GM19035 (cell line): ENCODE measurements at regions not wholly inside any gene's neighbourhood (a gene's known extent, or its start where the extent isn't known, plus 50 kb on each side); places are given as distances from the start of the nearest gene placed in this dataset.
"Not testable (repeated sequence)": the region's sequence is repeated elsewhere in the genome, so short reads cannot be mapped to it uniquely, and the experiment has no call there.

Experiments used
- ATAC-seq: cut with Tn5 transposase; IDR thresholded peaks from one replicate; pipeline ENCODE4 v1.9.1; 2021; ENCODE audit not compliant: unreplicated experiment

GRCh38 chr7:119046068-119046467 lies 821.6 kb downstream of the ANKRD7 start:
- ATAC-seq: no peak

GRCh38 chr7:119065966-119066365 lies 841.5 kb downstream of the ANKRD7 start:
- no peak for ATAC-seq

GRCh38 chr7:119086026-119086425 lies 861.5 kb downstream of the ANKRD7 start:
- ATAC-seq: no peak

- ATAC-seq: no peak
Measured at GRCh38 chr7:119090851-119091250, 866.3 kb downstream of the ANKRD7 start.

GRCh38 chr7:119096683-119097082 lies 872.2 kb downstream of the ANKRD7 start:
- no peak for ATAC-seq

- ATAC-seq: not testable (repeated sequence)
Measured at GRCh38 chr7:119100611-119101258, 876.2 kb downstream of the ANKRD7 start.

GRCh38 chr7:119102291-119102690 lies 877.8 kb downstream of the ANKRD7 start:
- ATAC-seq: no peak

GRCh38 chr7:119105381-119105780 lies 880.9 kb downstream of the ANKRD7 start:
- no peak for ATAC-seq

GRCh38 chr7:119123326-119123725 lies 898.8 kb downstream of the ANKRD7 start:
- no peak for ATAC-seq

- no peak for ATAC-seq
Measured at GRCh38 chr7:119127706-119128105, 903.2 kb downstream of the ANKRD7 start.

GRCh38 chr7:119132436-119132835 lies 907.9 kb downstream of the ANKRD7 start:
- no peak for ATAC-seq

- no peak for ATAC-seq
Measured at GRCh38 chr7:119167431-119167830, 942.9 kb downstream of the ANKRD7 start.

- ATAC-seq: no peak
Measured at GRCh38 chr7:119172043-119172442, 947.5 kb downstream of the ANKRD7 start.

- peak; percentile 84 for ATAC-seq
Measured at GRCh38 chr7:119175911-119176627, 951.6 kb downstream of the ANKRD7 start.

- ATAC-seq: no peak
Measured at GRCh38 chr7:119177863-119178262, 953.4 kb downstream of the ANKRD7 start.

GRCh38 chr7:119184124-119184788 lies 959.8 kb downstream of the ANKRD7 start:
- no peak for ATAC-seq

GRCh38 chr7:119196183-119196582 lies 971.7 kb downstream of the ANKRD7 start:
- ATAC-seq: no peak

GRCh38 chr7:119197172-119197876 lies 972.8 kb downstream of the ANKRD7 start:
- ATAC-seq: peak; percentile 11

GRCh38 chr7:119197877-119198527 lies 973.5 kb downstream of the ANKRD7 start:
- peak; percentile 95 for ATAC-seq

GRCh38 chr7:119219663-119220062 lies 995.2 kb downstream of the ANKRD7 start:
- ATAC-seq: no peak

- no peak for ATAC-seq
Measured at GRCh38 chr7:119223930-119224329, 999.4 kb downstream of the ANKRD7 start.
